NB4 (cell line): ENCODE measurements at regions not wholly inside any gene's neighbourhood (a gene's known extent, or its start where the extent isn't known, plus 50 kb on each side); places are given as distances from the start of the nearest gene placed in this dataset.

Experiments used
- DNase-seq: peaks from one replicate; pipeline ENCODE4 v3.0.0; 2010; ENCODE audit warnings: low read depth
- H3K4me3 ChIP-seq: one replicate; pipeline ENCODE4 v1.5.1; 2011; ENCODE audit warnings: mild to moderate bottlenecking, low read depth, low read length, moderate library complexity
- MYC ChIP-seq: IDR thresholded peaks from 2 replicates; pipeline ENCODE4 v1.6.1; 2011; ENCODE audit warnings: low read depth, low read length
- POLR2A ChIP-seq: IDR thresholded peaks from 2 replicates; pipeline ENCODE4 v1.6.1; 2011; ENCODE audit warnings: mild to moderate bottlenecking; ENCODE audit not compliant: insufficient read length; ENCODE audit errors: extremely low read depth
- TF ChIP-seq, protein P1 (sequence below): IDR thresholded peaks from 2 replicates; pipeline ENCODE4 v1.6.1; 2011; ENCODE audit warnings: low read depth, low read length
- TF ChIP-seq, protein P2 (sequence below): IDR thresholded peaks from one replicate; pipeline ENCODE4 v1.5.1; 2012; ENCODE audit warnings: low read depth, low read length

DNA sequence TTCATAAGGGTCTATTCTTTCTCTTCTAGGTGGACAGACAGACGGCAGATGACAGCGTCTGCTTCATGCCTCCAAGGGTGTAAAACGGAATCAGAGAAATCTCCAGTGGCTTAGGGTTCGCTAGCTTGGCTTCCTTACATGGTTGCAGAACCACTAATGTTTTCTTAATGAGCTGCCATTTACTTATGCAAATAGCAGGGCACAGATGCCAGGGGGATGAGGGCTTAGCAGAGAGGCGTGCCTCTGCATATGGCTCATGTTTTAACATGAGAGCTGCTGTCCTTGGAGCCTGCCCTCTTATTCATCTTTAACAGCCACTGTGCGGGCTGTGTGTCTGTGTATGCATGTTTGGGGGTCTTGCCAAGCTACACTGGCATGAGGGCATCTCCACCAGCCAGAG lies 119.6 kb downstream of the IER5 start:
- TF ChIP-seq, protein P1, sequence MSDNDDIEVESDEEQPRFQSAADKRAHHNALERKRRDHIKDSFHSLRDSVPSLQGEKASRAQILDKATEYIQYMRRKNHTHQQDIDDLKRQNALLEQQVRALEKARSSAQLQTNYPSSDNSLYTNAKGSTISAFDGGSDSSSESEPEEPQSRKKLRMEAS, result no peak
- TF ChIP-seq, protein P2, sequence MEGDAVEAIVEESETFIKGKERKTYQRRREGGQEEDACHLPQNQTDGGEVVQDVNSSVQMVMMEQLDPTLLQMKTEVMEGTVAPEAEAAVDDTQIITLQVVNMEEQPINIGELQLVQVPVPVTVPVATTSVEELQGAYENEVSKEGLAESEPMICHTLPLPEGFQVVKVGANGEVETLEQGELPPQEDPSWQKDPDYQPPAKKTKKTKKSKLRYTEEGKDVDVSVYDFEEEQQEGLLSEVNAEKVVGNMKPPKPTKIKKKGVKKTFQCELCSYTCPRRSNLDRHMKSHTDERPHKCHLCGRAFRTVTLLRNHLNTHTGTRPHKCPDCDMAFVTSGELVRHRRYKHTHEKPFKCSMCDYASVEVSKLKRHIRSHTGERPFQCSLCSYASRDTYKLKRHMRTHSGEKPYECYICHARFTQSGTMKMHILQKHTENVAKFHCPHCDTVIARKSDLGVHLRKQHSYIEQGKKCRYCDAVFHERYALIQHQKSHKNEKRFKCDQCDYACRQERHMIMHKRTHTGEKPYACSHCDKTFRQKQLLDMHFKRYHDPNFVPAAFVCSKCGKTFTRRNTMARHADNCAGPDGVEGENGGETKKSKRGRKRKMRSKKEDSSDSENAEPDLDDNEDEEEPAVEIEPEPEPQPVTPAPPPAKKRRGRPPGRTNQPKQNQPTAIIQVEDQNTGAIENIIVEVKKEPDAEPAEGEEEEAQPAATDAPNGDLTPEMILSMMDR, result no peak
- TF ChIP-seq MYC (no peak), POLR2A (no peak)
- DNase-seq, result no peak
- no peak overlapping the region for H3K4me3 ChIP-seq

DNA sequence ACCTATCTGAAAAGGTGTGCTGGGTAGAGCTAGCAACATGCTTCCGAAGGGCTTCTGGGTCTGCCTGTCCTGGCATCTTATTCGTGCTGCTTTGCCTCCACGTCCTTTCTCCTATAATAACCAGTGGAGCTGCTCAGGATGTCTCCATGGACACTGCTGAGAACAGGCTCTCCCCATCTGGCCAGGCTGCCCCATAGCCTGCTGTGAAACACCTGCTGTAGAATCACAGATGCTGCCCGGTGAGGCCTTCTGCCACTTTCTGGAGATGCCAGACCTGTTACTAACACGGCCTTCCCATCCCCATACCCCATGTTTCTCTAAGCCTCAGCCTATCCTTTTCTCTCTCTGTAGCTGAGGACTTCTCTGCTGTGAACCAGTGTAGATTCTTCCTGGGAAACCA lies 120.5 kb downstream of the IER5 start:
- H3K4me3 ChIP-seq, result no peak overlapping the region
- no peak for DNase-seq
- TF ChIP-seq, protein P2, result no peak
- TF ChIP-seq MYC (no peak), POLR2A (no peak)
- TF ChIP-seq, protein P1, result no peak

DNA sequence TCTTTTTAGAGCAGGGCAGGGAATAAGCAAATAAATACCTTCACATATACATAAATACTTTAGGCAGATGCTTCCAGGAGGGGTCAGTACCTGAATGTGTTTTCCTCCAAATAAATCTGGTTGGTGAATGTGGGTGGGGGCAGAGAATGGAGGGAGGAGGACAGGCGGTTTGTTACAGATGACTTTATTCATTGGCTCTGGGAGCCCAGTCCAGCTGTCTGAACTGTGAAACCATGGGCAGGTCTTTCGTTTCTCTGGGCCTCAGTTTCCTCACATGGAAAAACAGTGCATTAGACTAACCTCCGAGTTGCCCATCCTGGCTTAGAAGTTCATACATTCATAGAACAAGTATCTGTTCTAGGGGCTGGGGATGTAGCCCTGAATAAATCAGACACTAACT lies 124.6 kb downstream of the IER5 start:
- no peak for DNase-seq
- no peak overlapping the region for H3K4me3 ChIP-seq
- TF ChIP-seq MYC, result no peak
- TF ChIP-seq, protein P2, result no peak
- TF ChIP-seq, protein P1, result no peak
- no peak for TF ChIP-seq POLR2A

DNA sequence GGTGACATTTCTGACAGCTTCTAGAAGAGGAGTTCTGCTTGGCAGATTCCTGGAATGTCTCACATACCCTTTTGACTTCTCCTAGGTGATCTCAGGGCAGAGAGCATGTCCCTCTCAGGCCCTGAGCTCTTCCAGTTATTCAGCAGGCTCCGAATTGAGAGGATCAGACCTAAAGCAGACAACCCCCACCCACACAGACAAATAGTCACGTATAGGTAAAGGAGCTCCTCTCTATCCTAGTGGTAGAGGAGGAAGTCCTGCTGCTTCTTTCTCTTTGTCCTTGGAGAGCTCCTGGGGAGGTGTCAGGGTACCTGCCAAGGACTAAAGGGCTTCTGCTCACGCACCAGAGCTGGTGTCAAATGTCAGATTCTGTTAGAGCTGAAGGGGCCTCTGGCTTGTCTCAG lies 128.1 kb downstream of the IER5 start:
- H3K4me3 ChIP-seq, result no peak overlapping the region
- TF ChIP-seq POLR2A (no peak), MYC (no peak)
- TF ChIP-seq, protein P1, result no peak
- TF ChIP-seq, protein P2, result no peak
- DNase-seq, result no peak

DNA sequence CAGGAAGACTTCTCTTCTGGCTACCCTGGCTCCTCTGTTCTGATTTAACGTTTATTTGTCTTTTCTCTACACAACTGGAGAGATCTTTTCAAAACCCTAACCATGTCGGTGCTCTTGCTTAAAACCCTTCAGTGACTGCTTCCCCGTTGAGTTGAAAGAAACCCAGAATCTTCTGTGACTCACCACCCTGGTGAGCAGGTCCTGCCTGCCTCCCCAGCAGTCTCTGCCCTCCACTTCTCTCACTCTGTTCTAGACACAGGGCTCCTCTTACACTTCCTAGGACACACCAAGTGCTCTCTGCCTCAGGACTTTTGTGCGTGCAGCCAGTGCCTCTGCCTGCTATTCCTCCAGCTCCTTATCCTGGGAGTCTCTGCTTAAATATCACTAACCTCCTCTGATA lies 131.4 kb downstream of the IER5 start:
- TF ChIP-seq, protein P2, result no peak
- TF ChIP-seq, protein P1, result no peak
- TF ChIP-seq MYC (no peak), POLR2A (no peak)
- no peak overlapping the region for H3K4me3 ChIP-seq
- no peak for DNase-seq

DNA sequence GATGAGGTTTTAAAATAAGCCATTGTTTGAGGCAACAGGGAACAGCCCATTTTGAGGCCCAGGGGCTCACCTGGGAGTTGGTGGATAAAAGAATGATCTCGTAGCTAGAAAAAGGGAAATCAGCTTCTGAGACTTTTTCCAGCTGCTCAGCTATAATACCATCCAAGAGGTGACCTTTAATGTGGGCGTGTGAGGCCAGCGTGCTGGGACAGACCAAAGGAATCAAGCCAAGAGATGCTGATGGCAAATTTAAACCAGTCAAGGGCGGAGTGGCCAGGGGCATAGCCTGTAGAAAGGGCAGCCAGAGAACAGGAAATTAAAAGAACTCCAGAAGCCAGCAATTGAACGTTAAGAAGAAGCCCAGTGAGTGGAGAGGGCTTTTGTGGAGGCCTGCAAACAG lies 132.6 kb downstream of the IER5 start:
- TF ChIP-seq MYC (no peak), POLR2A (no peak)
- TF ChIP-seq, protein P2, result no peak
- TF ChIP-seq, protein P1, result no peak
- H3K4me3 ChIP-seq, result no peak overlapping the region
- no peak for DNase-seq
